Brain microvascular endothelial cell (primary cell): ENCODE measurements at regions not wholly inside any gene's neighbourhood (a gene's known extent, or its start where the extent isn't known, plus 50 kb on each side); places are given as distances from the start of the nearest gene placed in this dataset.
A peak's percentile ranks its signal among the peaks of the same experiment; 100 is the strongest.
"Not testable (repeated sequence)": the region's sequence is repeated elsewhere in the genome, so short reads cannot be mapped to it uniquely, and the experiment has no call there.

ENCODE experiments used
- DNase-seq: peaks from one replicate; pipeline ENCODE4 v3.0.0-alpha.2; 2020
- H3K27ac ChIP-seq: fragments of 250-450 bp; sonication (Bioruptor Pico); 2 replicates; pipeline ENCODE4 v1.5.1; 2020; ENCODE audit warnings: mild to moderate bottlenecking, moderate library complexity
- H3K27me3 ChIP-seq: fragments of 250-450 bp; sonication (Bioruptor Pico); replicated peaks from 2 replicates; pipeline ENCODE4 v1.5.1; 2020; ENCODE audit warnings: mild to moderate bottlenecking
- H3K36me3 ChIP-seq: fragments of 250-450 bp; sonication (Bioruptor Pico); replicated peaks from 2 replicates; pipeline ENCODE4 v1.5.1; 2020; ENCODE audit warnings: mild to moderate bottlenecking
- H3K4me3 ChIP-seq: 2 replicates; pipeline ENCODE4 v1.5.1; 2011; ENCODE audit warnings: low read depth, mild to moderate bottlenecking, control low read depth, low read length, moderate library complexity
- CTCF ChIP-seq: IDR thresholded peaks from 2 replicates; pipeline ENCODE4 v1.5.1; 2011; ENCODE audit warnings: low read depth, mild to moderate bottlenecking, moderate library complexity, low read length, control low read depth, inconsistent platforms; ENCODE audit errors: missing control alignments
- in situ Hi-C: cut with HindIII; loops from 2 replicates; pipeline ENCODE4 v1.10.0; 2017; ENCODE audit warnings: low sequenced_read_pairs, low pct_ligation_motif_present

GRCh38 chr1:67540733-67541125, 110.5 kb upstream of the SERBP1 start:
- Histone ChIP-seq H3K27me3 (no peaks in the 10 kb centered on the region), H3K27ac (no peak overlapping the region), H3K36me3 (no peaks in the 10 kb centered on the region), H3K4me3 (no peak overlapping the region)
- no peak for TF ChIP-seq CTCF
- in situ Hi-C loops, result loop anchor here (25.0 kb wide), 2 partner anchors 147 to 222 kb away; partner anchors contain the start of gene GADD45A
- DNase-seq, result no peak

GRCh38 chr1:67542747-67543146, 112.5 kb upstream of the SERBP1 start:
- no peak overlapping the region for H3K27ac ChIP-seq
- H3K27me3 ChIP-seq, result no peaks in the 10 kb centered on the region
- in situ Hi-C loops, result loop anchor here (25.0 kb wide), 2 partner anchors 145 to 220 kb away; partner anchors contain the start of gene GADD45A
- H3K4me3 ChIP-seq, result no peak overlapping the region
- H3K36me3 ChIP-seq, result no peaks in the 10 kb centered on the region
- DNase-seq, result no peak
- TF ChIP-seq CTCF, result no peak

- H3K27me3 ChIP-seq, result no peaks in the 10 kb centered on the region
- in situ Hi-C loops, result loop anchor here (25.0 kb wide), 2 partner anchors 142 to 217 kb away; partner anchors contain the start of gene GADD45A
- H3K27ac ChIP-seq, result no peak overlapping the region
- DNase-seq, result no peak
- TF ChIP-seq CTCF, result no peak
- no peak overlapping the region for H3K4me3 ChIP-seq
- no peaks in the 10 kb centered on the region for H3K36me3 ChIP-seq
Observed at GRCh38 chr1:67544921-67545320, 114.7 kb upstream of the SERBP1 start.

DNA sequence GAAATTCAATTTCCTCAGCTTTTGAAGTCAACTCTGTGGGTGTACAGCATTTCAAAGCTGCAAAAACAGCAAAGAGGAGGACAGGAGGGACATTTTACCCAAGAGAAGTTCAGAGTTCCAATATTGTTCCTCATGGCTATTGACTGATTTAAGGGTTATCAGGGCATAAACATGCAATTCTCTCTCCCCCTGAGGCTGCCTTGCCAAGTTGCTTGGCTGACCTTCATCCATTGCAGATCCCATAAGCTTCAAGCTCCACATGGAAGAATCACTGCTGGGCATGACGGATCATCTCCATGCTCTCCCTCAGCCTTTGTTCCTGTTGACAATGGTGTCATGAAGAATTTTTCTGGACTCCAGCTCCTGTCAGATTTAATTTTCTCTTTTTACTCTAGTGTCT, 115.2 kb upstream of the SERBP1 start:
- in situ Hi-C loops, result loop anchor here (25.0 kb wide), 2 partner anchors 142 to 217 kb away; partner anchors contain the start of gene GADD45A
- no peak overlapping the region for H3K4me3 ChIP-seq
- H3K27ac ChIP-seq, result no peak overlapping the region
- no peaks in the 10 kb centered on the region for H3K36me3 ChIP-seq
- no peak for TF ChIP-seq CTCF
- DNase-seq, result no peak
- H3K27me3 ChIP-seq, result no peaks in the 10 kb centered on the region

DNA sequence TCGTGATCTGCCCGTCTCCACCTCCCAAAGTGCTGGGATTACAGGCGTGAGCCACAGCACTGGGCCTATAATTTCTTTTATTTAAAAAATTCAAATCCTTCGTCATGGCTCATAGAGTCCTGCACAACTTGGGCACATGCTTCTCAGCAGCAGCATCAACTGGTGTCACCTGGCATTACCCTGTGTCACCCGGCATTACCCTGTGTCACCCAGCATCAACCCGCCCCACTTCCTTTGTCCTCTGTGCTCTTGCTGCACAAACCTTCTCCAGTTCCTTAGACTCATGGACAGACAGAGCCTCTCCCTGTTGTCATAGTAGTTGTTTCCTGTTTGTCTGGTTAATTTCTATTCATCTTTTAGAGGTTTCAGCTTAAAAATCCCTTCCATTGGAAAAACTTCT, 121.2 kb upstream of the SERBP1 start:
- Histone ChIP-seq H3K4me3 (no peak overlapping the region), H3K36me3 (no peaks in the 10 kb centered on the region), H3K27me3 (no peaks in the 10 kb centered on the region), H3K27ac (no peak overlapping the region)
- in situ Hi-C loops, result no loop called here
- DNase-seq, result no peak
- TF ChIP-seq CTCF, result no peak

GRCh38 chr1:67552336-67552759, 122.1 kb upstream of the SERBP1 start:
- in situ Hi-C loops, result no loop called here

DNA sequence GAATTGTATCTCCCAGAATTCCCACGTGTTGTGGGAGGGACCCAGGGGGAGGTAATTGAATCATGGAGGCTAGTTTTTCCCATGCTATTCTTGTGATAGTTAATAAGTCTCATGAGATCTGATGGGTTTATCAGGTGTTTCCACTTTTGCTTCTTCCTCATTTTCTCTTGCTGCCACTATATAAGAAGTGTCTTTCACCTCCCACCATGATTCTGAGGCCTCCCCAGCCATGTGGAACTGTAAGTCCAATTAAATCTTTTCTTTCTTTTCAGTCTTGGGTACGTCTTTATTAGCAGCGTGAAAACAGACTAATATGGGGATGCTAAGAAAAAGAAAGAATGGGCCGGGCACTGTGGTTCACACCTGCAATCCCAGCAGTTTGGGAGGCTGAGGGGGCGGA, 124.0 kb upstream of the SERBP1 start:
- in situ Hi-C loops, H3K36me3 ChIP-seq, H3K27me3 ChIP-seq, DNase-seq, H3K27ac ChIP-seq, H3K4me3 ChIP-seq: not testable (repeated sequence)

More at GRCh38 chr1:67552336-67552759, 122.1 kb upstream of the SERBP1 start:
- H3K27ac ChIP-seq, result no peak overlapping the region
- no peaks in the 10 kb centered on the region for H3K27me3 ChIP-seq
- no peaks in the 10 kb centered on the region for H3K36me3 ChIP-seq
- TF ChIP-seq CTCF, result peak; percentile 20
- DNase-seq, result no peak
- H3K4me3 ChIP-seq, result no peak overlapping the region
